Fibroblast of upper back skin (primary cell): ENCODE measurements at regions not wholly inside any gene's neighbourhood (a gene's known extent, or its start where the extent isn't known, plus 50 kb on each side); places are given as distances from the start of the nearest gene placed in this dataset.

Experiments
- DNase-seq: peaks from one replicate; pipeline ENCODE4 v3.0.0-alpha.2; 2013

DNA sequence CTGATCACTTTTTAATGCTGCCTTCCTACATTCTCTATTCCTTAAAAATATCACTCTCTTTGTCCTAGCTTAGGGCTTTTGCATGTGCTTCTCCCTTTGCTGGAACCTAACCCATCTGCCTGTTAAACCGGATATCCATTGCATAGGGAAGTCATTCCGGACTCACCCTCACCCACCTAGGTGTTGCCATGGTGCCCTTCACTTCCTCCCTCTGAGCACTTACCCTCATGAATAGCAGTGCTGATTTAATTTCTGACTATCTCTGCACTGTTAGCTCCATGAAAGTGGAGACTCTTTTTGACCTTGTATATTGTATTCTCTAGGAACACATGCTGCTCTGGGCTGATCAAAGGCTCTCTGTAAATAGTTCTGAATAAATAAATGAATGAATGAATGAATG is 401.9 kb downstream of the PCDH20 start:
- DNase-seq: no peak

DNA sequence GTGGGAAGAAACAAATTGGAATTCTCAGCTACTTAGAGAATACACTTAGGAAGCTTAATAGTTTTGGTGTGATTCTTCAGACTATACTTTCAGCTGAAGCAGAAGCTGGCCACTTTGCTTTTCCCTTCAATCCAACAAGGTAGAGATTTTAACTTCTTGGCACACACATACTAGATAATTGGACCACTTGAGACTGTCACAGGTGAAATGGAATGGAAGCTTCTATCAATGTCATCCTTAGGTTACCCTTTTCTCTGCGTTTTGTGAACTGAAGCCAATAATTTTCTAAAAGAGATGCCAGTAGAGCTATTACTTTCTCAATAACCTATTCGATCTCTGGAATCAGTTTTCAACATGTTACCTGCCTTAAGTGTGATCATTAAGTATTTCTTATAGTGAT is 405.3 kb downstream of the PCDH20 start:
- no peak for DNase-seq

GRCh38 chr13:61002686-61003085 is 413.0 kb downstream of the PCDH20 start:
- no peak for DNase-seq

- DNase-seq: no peak
Observed at GRCh38 chr13:60990032-60990733, 425.5 kb downstream of the PCDH20 start.

- no peak for DNase-seq
Observed at GRCh38 chr13:60986301-60986700, 429.3 kb downstream of the PCDH20 start.

- no peak for DNase-seq
Observed at GRCh38 chr13:60981407-60981806, 434.2 kb downstream of the PCDH20 start.

GRCh38 chr13:60976367-60976766 is 439.3 kb downstream of the PCDH20 start:
- DNase-seq: no peak

- no peak for DNase-seq
Observed at GRCh38 chr13:60974296-60974695, 441.4 kb downstream of the PCDH20 start.

- DNase-seq: no peak
Observed at GRCh38 chr13:60973529-60973928, 442.1 kb downstream of the PCDH20 start.

DNA sequence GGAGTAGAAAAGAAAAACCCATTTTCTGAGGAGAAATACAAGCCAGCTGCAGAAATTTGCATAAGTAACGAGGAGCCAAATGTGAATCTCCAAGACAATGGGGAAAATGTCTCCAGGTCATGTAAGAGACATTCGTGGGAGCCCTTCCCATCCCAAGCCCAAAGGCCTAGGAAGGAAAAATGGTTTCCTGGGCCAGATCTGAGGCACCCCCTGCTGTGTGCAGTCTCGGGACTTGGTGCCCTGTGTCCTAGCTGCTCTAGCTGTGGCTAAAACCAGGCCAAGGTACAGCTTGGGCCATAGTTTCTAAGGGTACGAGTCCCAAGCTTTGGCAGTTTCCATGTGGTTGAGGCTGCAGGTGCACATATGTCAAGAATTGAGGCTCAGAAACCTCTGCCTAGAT is 444.9 kb downstream of the PCDH20 start:
- DNase-seq: no peak

- no peak for DNase-seq
Observed at GRCh38 chr13:60969656-60970055, 446.0 kb downstream of the PCDH20 start.

- DNase-seq: no peak
Observed at GRCh38 chr13:60959427-60959826, 456.2 kb downstream of the PCDH20 start.

GRCh38 chr13:60957816-60958215 is 457.8 kb downstream of the PCDH20 start:
- DNase-seq: no peak

DNA sequence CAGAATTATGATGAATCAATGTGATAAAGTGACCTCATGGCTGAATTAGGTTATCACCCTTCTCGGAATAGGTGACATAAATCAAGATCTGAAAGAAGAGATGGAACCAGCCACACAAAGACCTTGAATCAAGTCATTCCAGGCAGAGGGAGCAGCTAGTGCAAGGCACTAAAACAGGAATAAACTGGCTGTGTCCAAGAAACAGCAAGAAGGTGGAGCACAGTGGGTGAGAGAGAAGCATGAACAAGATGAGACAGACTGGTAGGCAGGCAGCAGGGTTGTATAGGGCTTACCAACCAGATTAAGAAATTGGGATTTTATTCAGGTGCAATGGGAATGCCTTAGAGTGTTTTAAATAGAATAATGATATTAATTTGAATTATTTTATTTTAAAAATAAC is 470.3 kb downstream of the PCDH20 start:
- no peak for DNase-seq

GRCh38 chr13:60944863-60945262 is 470.8 kb downstream of the PCDH20 start:
- no peak for DNase-seq

GRCh38 chr13:60944016-60944415 is 471.6 kb downstream of the PCDH20 start:
- no peak for DNase-seq

GRCh38 chr13:60936281-60936680 is 479.4 kb downstream of the PCDH20 start:
- DNase-seq: no peak

DNA sequence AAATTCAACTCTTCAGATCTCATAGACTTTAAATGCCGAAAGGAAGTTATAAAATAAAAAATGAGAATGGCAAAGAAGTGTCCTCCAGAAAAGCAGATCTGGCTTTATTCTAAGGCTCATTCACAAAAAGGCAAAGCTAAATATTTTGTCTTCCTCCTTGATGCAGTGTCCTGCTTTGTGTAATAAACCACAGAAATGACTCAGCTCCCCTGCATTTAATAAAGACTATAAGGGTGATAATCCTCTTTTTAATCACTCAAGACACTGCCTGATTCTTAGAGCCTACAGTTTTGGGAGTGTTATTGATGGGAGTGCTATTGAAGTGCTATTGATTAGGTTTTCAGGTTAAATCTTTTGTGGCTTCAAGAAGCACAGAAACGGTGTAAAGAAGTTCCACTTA is 482.0 kb downstream of the PCDH20 start:
- DNase-seq: no peak

DNA sequence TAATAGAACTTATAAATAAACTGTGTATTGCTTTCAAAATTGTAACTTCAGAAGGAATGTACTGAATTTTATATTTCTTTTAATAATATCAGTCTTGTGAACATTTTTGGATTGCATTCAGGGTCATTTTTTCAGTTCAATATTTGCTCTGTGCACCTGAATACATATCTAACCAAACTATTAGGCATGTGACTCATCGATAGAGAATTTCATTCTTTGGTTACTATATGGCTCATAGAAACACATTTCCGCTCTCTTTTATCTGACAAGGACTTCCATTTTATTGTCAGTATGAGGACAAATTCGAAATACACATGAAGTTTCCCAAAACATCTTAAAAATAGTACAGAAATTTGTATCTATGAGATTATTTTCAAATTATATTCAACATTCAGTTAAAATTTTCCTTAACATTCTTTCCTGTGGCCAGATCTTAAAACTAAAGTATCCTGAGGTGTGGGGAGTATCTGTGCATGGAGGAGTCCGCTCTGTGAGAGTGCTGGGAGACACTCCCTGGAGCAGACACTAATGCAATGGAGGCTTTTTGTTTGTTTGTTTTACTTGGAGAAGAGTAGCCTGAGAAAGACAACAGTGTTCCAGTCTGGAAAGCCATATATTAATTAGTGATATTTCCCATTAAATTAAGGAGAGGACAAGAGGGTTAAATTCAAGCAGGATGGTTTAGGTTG is 483.6 kb downstream of the PCDH20 start:
- no peak for DNase-seq

- DNase-seq: no peak
Observed at GRCh38 chr13:60925686-60926085, 490.0 kb downstream of the PCDH20 start.

- no peak for DNase-seq
Observed at GRCh38 chr13:60924856-60925255, 490.8 kb downstream of the PCDH20 start.

- DNase-seq: peak; percentile 0
Observed at GRCh38 chr13:60922576-60923231, 492.9 kb downstream of the PCDH20 start.

GRCh38 chr13:60893801-60894200 is 496.8 kb downstream of the TDRD3 start:
- DNase-seq: no peak

GRCh38 chr13:60887711-60888110 is 490.7 kb downstream of the TDRD3 start:
- no peak for DNase-seq
